ENCODE measurements at regions not wholly inside any gene's neighbourhood (a gene's known extent, or its start where the extent isn't known, plus 50 kb on each side); places are given as distances from the start of the nearest gene placed in this dataset.

- intact Hi-C loops (cut with micrococcal nuclease; ENCODE audit: unreplicated experiment) (no loop called here), in situ Hi-C loops (cut with HindIII; ENCODE audit: extremely low pct_ligation_motif_present, low pct_unique_long_range_greater_than_20kb) (no loop called here)
- ATAC-seq (no peak), FAIRE-seq (no peak), DNase-seq (ENCODE audit: low spot score) (no peak)
- H3K4me1 ChIP-seq (ENCODE audit: insufficient read depth, low read length), result no peaks in the 10 kb centered on the region
- POLR2A ChIA-PET, result no interaction called here
- H2AFZ ChIP-seq (ENCODE audit: low read length), result no peak overlapping the region
- BruUV-seq (replicated peaks), result no TSS peak
- peaks cover 82% of the 10 kb centered on the region for H3K9me3 ChIP-seq (ENCODE audit: low read length)
- no peak overlapping the region for H3K27ac ChIP-seq (ENCODE audit: extremely low read length, insufficient read depth, low read length)
- H3K79me2 ChIP-seq (ENCODE audit: insufficient read depth, low read length), result no peaks in the 10 kb centered on the region
- no peak overlapping the region for H3K9ac ChIP-seq (ENCODE audit: insufficient read depth, low read depth, low read length)
- CTCF ChIA-PET (ENCODE audit: low intra/inter-chr PET ratio, low total read pairs), result no interaction called here
- H3K36me3 ChIP-seq (replicated peaks in 1 of 2; ENCODE audit: control insufficient read depth in 1 of 2, insufficient read depth in 2 of 2, low read length in 2 of 2), result no peaks in the 10 kb centered on the region
- TF ChIP-seq SNAPC4 (CRISPR knock-in tag; IDR thresholded peaks at IDR 0.05) (no peak), POLR2A (IDR thresholded peaks at IDR 0.05; ENCODE audit: insufficient read depth in 1 of 2, low read depth in 2 of 2, low read length in 2 of 2) (no peak)
- H3K27me3 ChIP-seq (ENCODE audit: control insufficient read depth in 1 of 2, insufficient read depth in 2 of 2, low read length in 2 of 2), result no peaks in the 10 kb centered on the region
- H3K4me2 ChIP-seq (ENCODE audit: low read depth, low read length), result no peak overlapping the region
- WGBS (ENCODE audit: low lambda C conversion rate), result 0% methylated on average over 2 of the region's 2 CpGs
- H3K4me3 ChIP-seq (replicated peaks in 1 of 3; ENCODE audit: insufficient read depth in 1 of 3, low read depth in 2 of 3, low read length in 3 of 3), result no peak overlapping the region
- no peaks in the 10 kb centered on the region for H4K20me1 ChIP-seq (ENCODE audit: insufficient read depth, low read length)
Observed at GRCh38 chr11:42311944-42312343, 852.5 kb upstream of the LRRC4C start.

DNA sequence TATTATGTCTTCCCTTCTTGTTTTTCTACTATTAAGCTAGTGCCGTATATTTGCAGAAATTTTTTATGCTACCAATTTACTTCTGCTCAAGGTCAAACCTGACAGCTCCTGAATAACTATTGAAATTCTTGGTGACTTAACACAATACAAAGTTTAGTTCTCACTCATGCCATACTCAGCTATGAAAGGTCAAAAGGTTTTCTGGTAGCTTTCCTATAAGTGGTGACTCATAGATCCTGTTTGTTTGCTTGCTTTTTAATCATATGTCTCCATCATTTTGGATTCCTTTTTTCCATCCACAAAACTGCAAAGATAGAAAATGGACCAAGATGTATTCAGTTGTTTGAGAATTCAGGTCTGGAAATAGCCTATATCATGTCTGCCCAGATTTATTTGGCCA, 855.8 kb upstream of the LRRC4C start:
- H3K4me3 ChIP-seq (replicated peaks in 1 of 3; ENCODE audit: insufficient read depth in 1 of 3, low read depth in 2 of 3, low read length in 3 of 3), result no peak overlapping the region
- no peak overlapping the region for H3K27ac ChIP-seq (ENCODE audit: extremely low read length, insufficient read depth, low read length)
- no peak for FAIRE-seq
- peaks cover 80% of the 10 kb centered on the region for H3K9me3 ChIP-seq (ENCODE audit: low read length)
- WGBS (ENCODE audit: low lambda C conversion rate), result 28% methylated on average over 1 of the region's 1 CpG
- CTCF ChIA-PET (ENCODE audit: low intra/inter-chr PET ratio, low total read pairs), result no interaction called here
- no peaks in the 10 kb centered on the region for H4K20me1 ChIP-seq (ENCODE audit: insufficient read depth, low read length)
- no peak for ATAC-seq
- intact Hi-C loops (cut with micrococcal nuclease; ENCODE audit: unreplicated experiment), result no loop called here
- no peaks in the 10 kb centered on the region for H3K36me3 ChIP-seq (replicated peaks in 1 of 2; ENCODE audit: control insufficient read depth in 1 of 2, insufficient read depth in 2 of 2, low read length in 2 of 2)
- BruUV-seq (replicated peaks), result no TSS peak
- POLR2A ChIA-PET, result no interaction called here
- H3K4me2 ChIP-seq (ENCODE audit: low read depth, low read length), result no peak overlapping the region
- no peaks in the 10 kb centered on the region for H3K4me1 ChIP-seq (ENCODE audit: insufficient read depth, low read length)
- in situ Hi-C loops (cut with HindIII; ENCODE audit: extremely low pct_ligation_motif_present, low pct_unique_long_range_greater_than_20kb), result no loop called here
- no peaks in the 10 kb centered on the region for H3K27me3 ChIP-seq (ENCODE audit: control insufficient read depth in 1 of 2, insufficient read depth in 2 of 2, low read length in 2 of 2)
- H3K9ac ChIP-seq (ENCODE audit: insufficient read depth, low read depth, low read length), result no peak overlapping the region
- DNase-seq (ENCODE audit: low spot score), result no peak
- no peak overlapping the region for H2AFZ ChIP-seq (ENCODE audit: low read length)
- no peaks in the 10 kb centered on the region for H3K79me2 ChIP-seq (ENCODE audit: insufficient read depth, low read length)
- TF ChIP-seq, protein P1, sequence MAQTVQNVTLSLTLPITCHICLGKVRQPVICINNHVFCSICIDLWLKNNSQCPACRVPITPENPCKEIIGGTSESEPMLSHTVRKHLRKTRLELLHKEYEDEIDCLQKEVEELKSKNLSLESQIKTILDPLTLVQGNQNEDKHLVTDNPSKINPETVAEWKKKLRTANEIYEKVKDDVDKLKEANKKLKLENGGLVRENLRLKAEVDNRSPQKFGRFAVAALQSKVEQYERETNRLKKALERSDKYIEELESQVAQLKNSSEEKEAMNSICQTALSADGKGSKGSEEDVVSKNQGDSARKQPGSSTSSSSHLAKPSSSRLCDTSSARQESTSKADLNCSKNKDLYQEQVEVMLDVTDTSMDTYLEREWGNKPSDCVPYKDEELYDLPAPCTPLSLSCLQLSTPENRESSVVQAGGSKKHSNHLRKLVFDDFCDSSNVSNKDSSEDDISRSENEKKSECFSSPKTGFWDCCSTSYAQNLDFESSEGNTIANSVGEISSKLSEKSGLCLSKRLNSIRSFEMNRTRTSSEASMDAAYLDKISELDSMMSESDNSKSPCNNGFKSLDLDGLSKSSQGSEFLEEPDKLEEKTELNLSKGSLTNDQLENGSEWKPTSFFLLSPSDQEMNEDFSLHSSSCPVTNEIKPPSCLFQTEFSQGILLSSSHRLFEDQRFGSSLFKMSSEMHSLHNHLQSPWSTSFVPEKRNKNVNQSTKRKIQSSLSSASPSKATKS (CRISPR knock-in tag; IDR thresholded peaks at IDR 0.05), result no peak
- TF ChIP-seq, protein P2, sequence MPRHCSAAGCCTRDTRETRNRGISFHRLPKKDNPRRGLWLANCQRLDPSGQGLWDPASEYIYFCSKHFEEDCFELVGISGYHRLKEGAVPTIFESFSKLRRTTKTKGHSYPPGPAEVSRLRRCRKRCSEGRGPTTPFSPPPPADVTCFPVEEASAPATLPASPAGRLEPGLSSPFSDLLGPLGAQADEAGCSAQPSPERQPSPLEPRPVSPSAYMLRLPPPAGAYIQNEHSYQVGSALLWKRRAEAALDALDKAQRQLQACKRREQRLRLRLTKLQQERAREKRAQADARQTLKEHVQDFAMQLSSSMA (CRISPR knock-in tag; IDR thresholded peaks at IDR 0.05), result no peak
- TF ChIP-seq ZMAT3 (CRISPR knock-in tag; conservative IDR thresholded peaks at IDR 0.05) (no peak), KLF15 (CRISPR knock-in tag; IDR thresholded peaks at IDR 0.05; ENCODE audit: borderline replicate concordance) (no peak), ZNF33A (CRISPR knock-in tag; IDR thresholded peaks at IDR 0.05; ENCODE audit: borderline replicate concordance) (no peak), HINFP (CRISPR knock-in tag; IDR thresholded peaks at IDR 0.05; ENCODE audit: low read depth) (no peak), ZBTB20 (CRISPR knock-in tag; IDR thresholded peaks at IDR 0.05; ENCODE audit: borderline replicate concordance, low read depth) (no peak), RELA (CRISPR knock-in tag; IDR thresholded peaks at IDR 0.05) (no peak)
